Pancreas (tissue), 10 donors: ENCODE measurements at regions not wholly inside any gene's neighbourhood (a gene's known extent, or its start where the extent isn't known, plus 50 kb on each side); places are given as distances from the start of the nearest gene placed in this dataset.
A peak's percentile ranks its signal among the peaks of the same experiment; 100 is the strongest.

Experiments used
- ATAC-seq, 4 donors: fragments of 200-7000 bp; cut with Tn5 transposase; one replicate each; pipeline versions ENCODE4 v1.8.0 to v1.9.1; 2020; ENCODE audit warnings: mild to moderate bottlenecking in 4 of 4, moderate library complexity in 4 of 4
- DNase-seq, 6 donors: peaks; one replicate each; pipeline ENCODE4 v3.0.0-alpha.2; 2020
- FAIRE-seq: peaks from 2 replicates; lab custom pipeline; 2012; peaks lifted over from hg19 to GRCh38; lab: Jason Lieb, UNC
- H3K27ac ChIP-seq, 4 donors: fragments of 200-600 bp; sonication (generic); 1 replicate in 3 of 4; 2 replicates in 1 of 4; pipeline versions ENCODE4 v1.5.0 to v1.8.0; 2020
- H3K27me3 ChIP-seq, 4 donors: fragments of 200-600 bp; one replicate each; pipeline ENCODE4 v1.8.0; 2021
- H3K36me3 ChIP-seq, 3 donors: fragments of 200-600 bp; sonication (generic) in 1 of 3; one replicate each; pipeline versions ENCODE4 v1.5.0 to v1.8.0; 2020 to 2021
- H3K4me1 ChIP-seq, 3 donors: fragments of 200-600 bp; one replicate each; pipeline ENCODE4 v1.8.0; 2021
- H3K4me3 ChIP-seq, 4 donors: fragments of 200-600 bp; sonication (generic) in 2 of 4; one replicate each; pipeline versions ENCODE4 v1.5.0 to v1.8.0; 2020 to 2021
- H3K9me3 ChIP-seq, 4 donors: fragments of 200-600 bp; one replicate each; pipeline ENCODE4 v1.8.0; 2021
- WGBS, 2 donors: extraction: QIAGEN DNeasy Blood & Tissue Kit; methylation state at CpG; one replicate each; pipeline ENCODE4 v1.1.7; 2013; 5-methylcytosine and 5-hydroxymethylcytosine counted together
- intact Hi-C, 3 donors: fragments of 100-400 bp; cut with DNase I; formaldehyde crosslinking; loops; one replicate each; pipeline versions ENCODE4 v1.11.1 to v1.14.2; 2022
- TF ChIP-seq, protein P1 (sequence below), 4 donors: fragments of 200-600 bp; sonication (generic) in 3 of 4; IDR thresholded peaks; one replicate each; pipeline versions ENCODE4 v1.5.0 to v1.8.0; 2021; ENCODE audit warnings: antibody characterized with exemption in 4 of 4
- donor health status: healthy with polysubstance abuse.
- donor health status: DM: no; HTN: no; CAD: no; lungs with moderate emphysema.
- donor health status: DM: no; HTN: no; CAD: no.
- donor health status: control.
- donor health status: control.
- donor health status: Bipolar disorder and iron deficiency.
- donor health status: DM: yes; HTN: yes; CAD: no.
- donor health status: DM: no; HTN: no; CAD: no.
- donor health status: DM: no; HTN: no; CAD: no.
- donor health status: DM: yes; HTN: yes; CAD: no.

DNA sequence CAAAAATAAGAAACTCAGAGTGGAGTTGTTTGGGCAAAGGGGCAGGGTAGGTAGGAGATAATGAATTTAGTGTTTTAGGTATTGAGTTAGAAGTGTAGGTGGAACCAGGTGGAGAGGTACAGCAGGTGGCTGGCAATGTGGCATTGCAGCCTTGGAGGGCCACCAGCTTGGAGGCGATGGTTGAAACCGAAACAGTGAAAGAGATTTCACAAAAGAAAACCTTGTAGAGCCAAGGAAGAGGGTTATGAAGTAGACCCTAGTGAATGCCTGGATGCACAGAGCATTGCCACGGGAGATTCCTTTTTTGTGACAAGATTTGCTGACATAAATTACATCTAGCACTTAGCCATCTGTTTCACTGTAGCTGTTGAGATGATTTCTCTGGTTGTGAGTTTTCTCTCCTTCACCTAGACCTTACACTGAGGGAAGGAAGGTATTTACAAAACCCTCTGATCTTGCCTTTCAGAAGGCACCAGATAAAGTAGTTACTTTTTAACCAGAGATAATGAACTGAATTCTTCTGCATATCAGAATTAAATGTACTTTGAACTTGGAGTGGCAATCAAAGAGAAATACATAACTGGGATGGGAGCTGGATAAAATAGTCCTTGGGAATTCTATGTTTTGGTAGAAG is 104.1 kb upstream of the CASK start:
- DNase-seq (no peak), ATAC-seq (peak; percentile 53 to 93 (median 84)), FAIRE-seq (peak; percentile 87)
- intact Hi-C loops = no loop called here
- H3K36me3 ChIP-seq = no peaks in the 10 kb centered on the region
- H3K4me3 ChIP-seq = no peak overlapping the region
- peaks cover 0 to 10% (median 0%) of the 10 kb centered on the region in 4 donors for H3K27me3 ChIP-seq
- no peaks in the 10 kb centered on the region for H3K9me3 ChIP-seq
- TF ChIP-seq, protein P1, sequence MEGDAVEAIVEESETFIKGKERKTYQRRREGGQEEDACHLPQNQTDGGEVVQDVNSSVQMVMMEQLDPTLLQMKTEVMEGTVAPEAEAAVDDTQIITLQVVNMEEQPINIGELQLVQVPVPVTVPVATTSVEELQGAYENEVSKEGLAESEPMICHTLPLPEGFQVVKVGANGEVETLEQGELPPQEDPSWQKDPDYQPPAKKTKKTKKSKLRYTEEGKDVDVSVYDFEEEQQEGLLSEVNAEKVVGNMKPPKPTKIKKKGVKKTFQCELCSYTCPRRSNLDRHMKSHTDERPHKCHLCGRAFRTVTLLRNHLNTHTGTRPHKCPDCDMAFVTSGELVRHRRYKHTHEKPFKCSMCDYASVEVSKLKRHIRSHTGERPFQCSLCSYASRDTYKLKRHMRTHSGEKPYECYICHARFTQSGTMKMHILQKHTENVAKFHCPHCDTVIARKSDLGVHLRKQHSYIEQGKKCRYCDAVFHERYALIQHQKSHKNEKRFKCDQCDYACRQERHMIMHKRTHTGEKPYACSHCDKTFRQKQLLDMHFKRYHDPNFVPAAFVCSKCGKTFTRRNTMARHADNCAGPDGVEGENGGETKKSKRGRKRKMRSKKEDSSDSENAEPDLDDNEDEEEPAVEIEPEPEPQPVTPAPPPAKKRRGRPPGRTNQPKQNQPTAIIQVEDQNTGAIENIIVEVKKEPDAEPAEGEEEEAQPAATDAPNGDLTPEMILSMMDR (IDR thresholded peaks at IDR 0.05) = no peak
- peak overlapping the region in 2 of 4 donors; percentile 43 to 51 for H3K27ac ChIP-seq
- 22 to 53% methylated on average over 3 of the region's 3 CpGs for WGBS, 2 donors
- peaks cover 0 to 13% (median 8%) of the 10 kb centered on the region in 3 donors for H3K4me1 ChIP-seq

- no peaks in the 10 kb centered on the region for H3K36me3 ChIP-seq
- intact Hi-C loops = no loop called here
- no peak for FAIRE-seq
- 62 to 70% methylated on average over 2 of the region's 2 CpGs for WGBS, 2 donors
- DNase-seq = no peak
- no peaks in the 10 kb centered on the region for H3K9me3 ChIP-seq
- no peak overlapping the region for H3K4me3 ChIP-seq
- peaks cover 0 to 13% (median 8%) of the 10 kb centered on the region in 3 donors for H3K4me1 ChIP-seq
- no peak overlapping the region for H3K27ac ChIP-seq
- peaks cover 0 to 7% (median 0%) of the 10 kb centered on the region in 4 donors for H3K27me3 ChIP-seq
- TF ChIP-seq, protein P1 (IDR thresholded peaks at IDR 0.05) = no peak
- ATAC-seq = no peak
These were observed 102.5 kb upstream of the CASK start for GRCh38 chrX:42025861-42026260.

DNA sequence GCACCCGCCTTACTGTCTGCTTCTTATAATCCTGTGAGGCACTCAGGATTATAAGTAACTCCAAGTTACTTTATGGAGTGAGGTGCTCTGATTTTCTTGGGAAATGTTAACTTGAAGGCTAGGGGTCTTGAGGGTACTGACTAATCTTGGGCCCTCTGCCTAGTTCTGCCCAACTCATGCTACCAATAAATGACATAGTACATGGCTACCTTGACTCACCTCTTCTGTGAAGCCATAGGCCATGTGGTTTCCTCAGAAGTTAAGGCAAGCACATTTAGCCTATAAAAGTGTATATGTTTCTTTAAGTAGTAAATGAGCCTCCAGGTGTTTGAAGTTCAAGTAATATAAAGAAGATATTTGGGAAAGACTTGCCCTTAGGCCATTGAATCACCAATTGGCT is 99.8 kb upstream of the CASK start:
- DNase-seq (no peak), FAIRE-seq (no peak), ATAC-seq (no peak)
- intact Hi-C loops = no loop called here
- TF ChIP-seq, protein P1 (IDR thresholded peaks at IDR 0.05) = no peak
- H3K36me3 ChIP-seq = no peaks in the 10 kb centered on the region
- 83 to 100% methylated on average over 1 of the region's 1 CpG for WGBS, 2 donors
- H3K27ac ChIP-seq = no peak overlapping the region
- H3K4me1 ChIP-seq = peaks cover 0 to 8% (median 6%) of the 10 kb centered on the region in 3 donors
- H3K9me3 ChIP-seq = no peaks in the 10 kb centered on the region
- peaks cover 0 to 7% (median 0%) of the 10 kb centered on the region in 4 donors for H3K27me3 ChIP-seq
- H3K4me3 ChIP-seq = no peak overlapping the region

DNA sequence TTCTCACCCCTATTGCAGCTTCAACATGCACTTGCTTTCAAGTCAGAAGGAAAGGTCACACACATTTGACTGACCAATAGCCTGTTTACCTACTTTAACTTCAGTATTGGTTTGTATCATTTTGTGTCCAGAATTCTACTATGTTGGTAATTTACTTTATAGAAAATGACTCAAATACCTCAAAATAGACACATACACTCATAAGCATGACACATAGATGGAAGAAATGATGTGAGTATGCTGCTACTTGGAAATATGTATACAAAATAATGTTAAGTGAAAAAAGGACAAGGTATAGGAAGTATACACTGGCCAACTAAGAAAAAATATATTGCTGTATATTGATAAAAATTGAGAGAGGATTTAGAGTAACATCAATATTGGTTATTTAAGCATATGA is 98.8 kb upstream of the CASK start:
- TF ChIP-seq, protein P1 (IDR thresholded peaks at IDR 0.05) = no peak

GRCh38 chrX:42021058-42021457 is 97.7 kb upstream of the CASK start:
- FAIRE-seq (no peak), ATAC-seq (no peak), DNase-seq (no peak)
- no peaks in the 10 kb centered on the region for H3K9me3 ChIP-seq
- H3K4me1 ChIP-seq = no peaks in the 10 kb centered on the region
- no peak overlapping the region for H3K4me3 ChIP-seq
- H3K27me3 ChIP-seq = peaks cover 0 to 7% (median 0%) of the 10 kb centered on the region in 4 donors
- TF ChIP-seq, protein P1 (IDR thresholded peaks at IDR 0.05) = no peak
- intact Hi-C loops = no loop called here
- H3K36me3 ChIP-seq = no peaks in the 10 kb centered on the region
- no peak overlapping the region for H3K27ac ChIP-seq

More for the DNA sequence above, 98.8 kb upstream of the CASK start:
- H3K4me1 ChIP-seq = no peaks in the 10 kb centered on the region
- H3K4me3 ChIP-seq = no peak overlapping the region
- H3K27ac ChIP-seq = no peak overlapping the region
- FAIRE-seq (no peak), DNase-seq (no peak), ATAC-seq (no peak)
- no peaks in the 10 kb centered on the region for H3K9me3 ChIP-seq
- peaks cover 0 to 7% (median 0%) of the 10 kb centered on the region in 4 donors for H3K27me3 ChIP-seq
- no peaks in the 10 kb centered on the region for H3K36me3 ChIP-seq
- intact Hi-C loops = no loop called here
